GDM1 (cell line): ENCODE measurements at regions not wholly inside any gene's neighbourhood (a gene's known extent, or its start where the extent isn't known, plus 50 kb on each side); places are given as distances from the start of the nearest gene placed in this dataset.
"Not testable (repeated sequence)": the region's sequence is repeated elsewhere in the genome, so short reads cannot be mapped to it uniquely, and the experiment has no call there.

Experiments
- DNase-seq: peaks from one replicate; lab custom pipeline; 2025; lab: John Stamatoyannopoulos, UW

DNA sequence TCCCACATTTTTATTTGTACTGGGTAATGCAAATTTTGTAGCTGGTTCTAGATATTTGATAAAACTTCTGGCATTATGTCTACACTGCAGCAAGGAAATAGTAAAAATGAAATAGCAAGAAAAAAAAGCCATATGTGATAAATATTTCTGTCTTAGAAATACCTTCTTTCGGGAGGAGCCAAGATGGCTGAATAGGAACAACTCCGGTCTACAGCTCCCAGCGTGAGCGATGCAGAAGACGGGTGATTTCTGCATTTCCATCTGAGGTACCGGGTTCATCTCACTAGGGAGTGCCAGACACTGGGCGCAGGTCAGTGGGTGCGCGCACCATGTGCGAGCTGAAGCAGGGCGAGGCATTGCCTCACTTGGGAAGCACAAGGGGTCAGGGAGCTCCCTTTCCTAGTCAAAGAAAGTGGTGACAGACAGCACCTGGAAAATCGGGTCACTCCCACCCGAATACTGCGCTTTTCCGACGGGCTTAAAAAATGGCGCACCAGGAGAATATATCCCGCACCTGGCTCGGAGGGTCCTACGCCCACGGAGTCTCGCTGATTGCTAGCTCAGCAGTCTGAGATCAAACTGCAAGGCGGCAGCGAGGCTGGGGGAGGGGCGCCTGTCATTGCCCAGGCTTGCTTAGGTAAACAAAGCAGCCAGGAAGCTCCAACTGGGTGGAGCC, 461.4 kb downstream of the ZWINT start:
- DNase-seq, result not testable (repeated sequence)

DNA sequence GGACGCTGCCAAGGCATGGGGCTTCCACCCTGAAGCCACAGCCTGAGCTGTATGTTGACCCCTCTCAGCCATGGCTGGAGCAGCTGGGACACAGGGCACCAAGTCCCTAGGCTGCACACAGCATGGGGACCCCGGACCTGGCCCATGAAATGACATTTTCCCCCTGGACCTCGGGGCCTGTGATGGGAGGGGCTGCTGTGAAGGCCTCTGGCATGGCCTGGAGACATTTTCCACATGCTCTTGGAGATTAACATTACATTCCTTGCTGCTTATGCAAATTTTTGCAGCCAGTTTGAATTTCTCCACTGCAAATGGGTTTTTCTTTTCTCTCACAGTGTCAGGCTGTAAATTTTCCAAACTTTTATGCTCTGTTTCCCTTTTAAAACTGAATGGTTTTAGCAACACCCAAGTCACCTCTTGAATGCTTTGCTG, 463.6 kb downstream of the ZWINT start:
- DNase-seq, result no peak

GRCh38 chr10:55892276-55892675, 468.8 kb downstream of the ZWINT start:
- no peak for DNase-seq

- no peak for DNase-seq
These were observed 479.5 kb downstream of the ZWINT start for GRCh38 chr10:55881588-55881987.

- DNase-seq, result no peak
These were observed 487.6 kb downstream of the ZWINT start for GRCh38 chr10:55873485-55873884.

GRCh38 chr10:55870186-55870585, 490.9 kb downstream of the ZWINT start:
- DNase-seq, result no peak

GRCh38 chr10:55867848-55868247, 493.2 kb downstream of the ZWINT start:
- DNase-seq, result no peak

DNA sequence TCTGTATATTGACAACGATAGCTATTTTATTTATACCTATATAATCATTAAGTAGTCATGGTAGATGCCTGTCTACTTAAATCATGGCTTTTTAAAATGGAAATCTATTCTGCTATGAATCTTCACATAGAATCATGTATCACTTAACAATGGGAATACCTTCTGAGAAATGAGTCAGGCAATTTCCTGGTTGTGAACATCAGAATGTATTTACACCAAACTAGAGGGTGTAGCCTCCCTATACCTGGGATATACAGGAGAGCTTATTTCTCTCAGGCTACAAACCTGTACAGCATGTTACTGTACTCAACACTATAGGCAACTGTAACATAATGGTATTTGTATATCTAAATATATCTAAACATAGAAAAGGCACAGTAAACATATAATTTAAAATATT, 502.3 kb downstream of the ZWINT start:
- DNase-seq, result no peak

- DNase-seq, result no peak
These were observed 508.2 kb downstream of the ZWINT start for GRCh38 chr10:55852900-55853299.

DNA sequence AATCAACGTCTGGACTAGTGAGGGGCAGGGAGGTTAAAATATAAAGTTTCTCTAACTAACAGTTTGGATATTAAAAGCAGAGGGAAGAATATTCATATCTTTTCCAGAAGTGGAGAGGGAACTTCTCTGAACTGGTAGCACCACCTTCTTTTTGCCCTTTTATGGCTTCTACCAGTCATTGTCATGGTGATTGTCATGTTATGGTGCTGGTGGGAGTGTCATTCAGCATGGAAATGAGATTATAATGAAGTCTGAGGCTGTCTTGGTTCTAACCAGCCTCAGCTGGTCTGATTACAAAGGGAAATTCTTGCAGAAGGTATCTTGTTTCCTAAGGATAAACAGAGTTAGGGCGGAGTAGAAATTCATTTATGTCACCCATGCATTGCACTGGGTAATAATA, 523.8 kb downstream of the ZWINT start:
- no peak for DNase-seq

- no peak for DNase-seq
These were observed 539.0 kb downstream of the ZWINT start for GRCh38 chr10:55822096-55822495.

- no peak for DNase-seq
These were observed 540.6 kb downstream of the ZWINT start for GRCh38 chr10:55820478-55820877.

DNA sequence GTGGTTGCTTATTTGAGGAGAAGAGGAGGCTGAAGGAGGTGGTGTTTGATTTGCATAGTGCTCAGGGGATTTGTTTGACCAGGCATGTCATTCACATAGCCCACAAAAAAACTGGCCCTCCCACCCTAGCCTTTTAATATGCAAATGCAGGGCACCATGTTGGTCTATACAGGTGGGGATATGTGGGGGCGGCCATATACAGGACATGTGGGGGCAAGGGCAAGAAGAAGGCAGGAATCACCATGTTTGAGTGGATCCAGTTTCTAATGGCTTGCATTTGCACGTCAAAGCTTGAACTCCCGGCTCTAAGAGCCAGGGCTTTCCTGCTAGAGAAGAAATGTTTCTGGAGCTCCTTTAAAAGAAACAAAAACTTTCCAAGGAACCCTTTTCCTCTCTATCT, 541.0 kb downstream of the ZWINT start:
- no peak for DNase-seq

DNA sequence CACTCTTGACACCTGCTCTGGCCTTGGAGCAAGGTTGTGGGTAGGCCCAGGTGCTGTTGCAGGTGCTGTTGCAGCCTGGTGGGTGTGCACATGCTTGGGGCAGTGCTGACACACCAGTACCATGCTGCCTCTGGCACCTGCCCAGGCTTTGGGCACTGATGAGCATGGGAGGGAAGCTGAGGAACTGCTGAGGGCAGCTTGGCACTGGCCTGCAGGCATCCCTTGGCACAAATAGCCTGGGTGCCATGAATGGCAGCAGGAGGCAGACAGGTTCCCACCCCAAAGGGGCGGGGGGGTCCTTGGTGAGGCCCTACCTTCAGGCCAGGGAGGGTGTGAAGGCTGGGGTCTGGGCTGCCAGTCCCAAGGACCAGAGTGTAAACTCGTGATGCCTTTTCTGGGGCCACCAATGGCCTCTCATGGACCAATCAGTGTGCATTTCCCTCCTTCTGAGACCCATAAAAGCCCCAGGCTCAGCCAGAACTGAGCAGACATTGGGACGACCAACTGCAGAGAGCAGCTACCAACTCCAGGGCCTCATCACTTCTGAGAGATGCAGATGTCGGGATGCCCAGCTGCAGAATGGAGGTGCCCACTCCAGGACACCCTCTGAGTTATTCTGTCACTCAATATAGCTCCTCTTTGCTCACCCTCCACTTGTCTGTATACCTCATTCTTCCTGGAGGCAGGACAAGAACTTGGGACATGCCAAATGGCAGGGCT, 547.4 kb downstream of the ZWINT start:
- no peak for DNase-seq

GRCh38 chr10:55803055-55803454, 558.0 kb downstream of the ZWINT start:
- no peak for DNase-seq

GRCh38 chr10:55801353-55801661, 559.8 kb downstream of the ZWINT start:
- DNase-seq, result no peak

DNA sequence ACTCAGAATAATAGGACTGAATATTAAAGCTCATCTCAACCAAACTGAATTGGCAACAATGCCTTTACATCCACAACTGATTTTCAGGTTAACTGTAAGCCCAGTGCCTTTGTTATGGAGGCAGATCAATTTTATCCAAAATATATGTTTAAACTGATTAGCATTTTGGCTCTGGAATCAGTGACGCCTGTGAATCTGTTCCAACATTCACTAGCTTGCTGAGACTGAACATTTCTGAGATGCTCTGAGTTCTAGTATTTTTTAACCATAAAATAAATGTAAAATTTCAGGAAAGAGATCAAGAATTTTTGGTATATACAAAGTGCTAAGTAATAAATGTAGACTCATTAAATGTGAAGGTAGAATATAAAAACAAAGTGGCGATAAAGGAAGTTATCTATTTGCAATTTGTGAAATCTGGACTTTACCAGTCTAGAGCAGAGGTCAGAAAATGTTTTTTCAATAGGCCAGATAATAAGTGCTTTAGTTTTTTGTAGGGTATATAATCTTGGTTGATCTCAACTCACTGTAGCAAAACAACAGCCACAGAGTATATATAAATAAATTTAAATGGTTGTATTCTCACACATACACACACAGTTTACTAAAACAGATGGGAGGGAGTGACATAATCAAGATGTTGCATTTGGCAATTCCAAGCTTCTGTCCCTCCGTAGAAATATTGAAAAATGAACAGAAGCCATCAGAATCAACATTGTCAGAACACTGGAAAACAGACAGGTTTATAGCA, 560.3 kb downstream of the ZWINT start:
- no peak for DNase-seq

- DNase-seq, result no peak
These were observed 568.0 kb downstream of the ZWINT start for GRCh38 chr10:55793024-55793423.

DNA sequence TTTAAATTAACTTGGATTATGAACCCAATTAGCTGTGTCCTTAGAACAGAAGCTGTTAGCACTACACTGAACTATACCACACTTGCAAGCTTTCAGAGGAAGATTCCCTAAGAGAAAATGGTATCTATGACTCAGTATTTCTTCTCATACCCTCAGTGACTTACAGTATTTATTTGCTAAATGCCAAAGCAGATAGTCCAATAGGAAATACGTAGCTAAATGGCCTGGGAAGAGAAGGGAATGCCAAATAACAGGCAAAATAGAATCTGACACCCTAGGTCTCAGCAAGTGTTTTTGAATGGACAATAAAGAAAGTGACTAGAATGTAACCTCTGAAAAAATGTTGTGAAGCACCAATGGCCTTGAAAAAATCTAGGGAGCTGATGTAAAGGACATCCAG, 570.8 kb downstream of the ZWINT start:
- not testable (repeated sequence) for DNase-seq

- no peak for DNase-seq
These were observed 574.5 kb downstream of the ZWINT start for GRCh38 chr10:55786461-55787050.

DNA sequence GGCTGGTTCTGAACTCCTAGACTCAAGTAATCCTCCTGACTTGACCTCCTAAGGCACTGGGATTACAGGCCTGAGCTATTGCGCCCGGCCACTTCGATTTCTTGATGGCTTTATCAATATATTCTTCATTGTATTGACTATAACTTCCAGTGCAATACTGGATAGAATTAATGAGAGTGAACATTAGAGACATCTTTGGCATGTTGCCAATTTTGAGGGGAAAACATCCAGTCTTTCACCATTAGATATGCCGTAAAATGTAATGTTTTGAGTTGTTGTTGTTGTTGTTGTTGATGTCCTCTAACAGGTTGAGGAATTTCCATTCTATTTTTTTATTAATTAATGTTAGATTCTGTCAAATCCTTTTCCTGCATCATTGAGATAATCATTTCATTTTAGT, 578.9 kb downstream of the ZWINT start:
- DNase-seq, result no peak

DNA sequence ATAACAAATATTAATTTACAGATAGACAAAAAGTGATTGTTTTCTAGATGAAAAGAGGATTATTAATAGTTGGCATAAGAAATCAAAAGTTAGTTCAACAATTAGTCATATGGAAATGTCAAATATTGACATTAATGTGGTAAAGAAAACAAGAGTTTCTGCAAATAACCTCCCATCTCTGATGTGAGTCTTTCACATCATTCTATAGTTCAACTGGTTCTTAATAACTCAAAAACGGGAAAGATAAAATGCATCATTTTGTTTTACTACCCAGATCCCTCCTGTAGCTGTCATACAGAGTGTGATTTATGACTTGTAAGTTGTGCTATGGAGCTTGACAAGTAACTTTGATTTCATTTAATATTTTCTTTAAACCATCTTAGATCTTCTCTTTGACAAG, 594.8 kb downstream of the ZWINT start:
- DNase-seq, result no peak

- no peak for DNase-seq
These were observed 610.6 kb downstream of the ZWINT start for GRCh38 chr10:55750458-55750857.
